K562 (cell line): ENCODE measurements at regions not wholly inside any gene's neighbourhood (a gene's known extent, or its start where the extent isn't known, plus 50 kb on each side); places are given as distances from the start of the nearest gene placed in this dataset.

ENCODE experiments used
- ATAC-seq: fragments of 200-7000 bp; cut with Tn5 transposase; 3 replicates; pipeline ENCODE4 v1.9.1; 2020; ENCODE audit warnings: moderate library complexity
- BruUV-seq: library from RNA; stranded (reverse); fragments of 400-500 nt; replicated peaks from 2 replicates; lab custom pipeline; 2021; lab: Mats Ljungman, UMichigan
- CTCF ChIA-PET: fragments of 300-600 bp; formaldehyde crosslinking; extraction: SDS; loops from one replicate; lab custom pipeline; 2021; ENCODE audit warnings: low intra/inter-chr PET ratio; lab: Yijun Ruan, JAX
- POLR2A ChIA-PET: fragments of 300-600, 350-650 bp; sonication (Branson Sonifier 250); formaldehyde crosslinking; extraction: SDS; loops from one replicate; lab custom pipeline; 2021; ENCODE audit warnings: antibody characterized with exemption, inconsistent platforms; lab: Yijun Ruan, JAX
- DNase-seq, 4 experiments: peaks; one replicate each; pipeline versions ENCODE4 v3.0.0 to v3.0.0-alpha.2; 2011 to 2018; ENCODE audit warnings: low spot score in 3 of 4, mixed read lengths in 3 of 4; ENCODE audit errors: extremely low read depth in 1 of 4
- FAIRE-seq: peaks from 2 replicates; lab custom pipeline; 2011; peaks lifted over from hg19 to GRCh38; lab: Jason Lieb, UNC
- H2AFZ ChIP-seq: 2 replicates; pipeline ENCODE4 v1.6.0; 2011; ENCODE audit warnings: low read depth, low read length, control low read depth, inconsistent platforms
- H3K27ac ChIP-seq: fragments of 200-600 bp; 3 replicates; pipeline ENCODE4 v1.8.0; 2011; ENCODE audit warnings: low read depth, mild to moderate bottlenecking, control low read depth, inconsistent platforms, low read length, moderate library complexity, mixed read lengths; ENCODE audit errors: extremely low read depth
- H3K27me3 ChIP-seq, 2 experiments: fragments of 300-600 bp in 1 of 2; 2 replicates in 1 of 2; 3 replicates in 1 of 2; pipeline versions ENCODE4 v1.6.0 to v1.8.0; 2011; ENCODE audit warnings: inconsistent platforms in 2 of 2, low read length in 2 of 2, mild to moderate bottlenecking in 1 of 2, mixed read lengths in 1 of 2, moderate library complexity in 1 of 2; ENCODE audit not compliant: control insufficient read depth in 2 of 2, insufficient read depth in 2 of 2
- H3K36me3 ChIP-seq: fragments of 300-600 bp; 3 replicates; pipeline ENCODE4 v1.8.0; 2011; ENCODE audit warnings: mild to moderate bottlenecking, low read length, inconsistent platforms; ENCODE audit not compliant: control insufficient read depth, insufficient read depth
- H3K4me1 ChIP-seq, 2 experiments: fragments of 200-600 bp in 1 of 2; replicated peaks in 1 of 2; 2 replicates in 1 of 2; 3 replicates in 1 of 2; pipeline versions ENCODE4 v1.5.1 to v1.8.0; 2011; ENCODE audit warnings: inconsistent platforms in 2 of 2, low read length in 2 of 2, mild to moderate bottlenecking in 1 of 2, mixed read lengths in 1 of 2, moderate library complexity in 1 of 2; ENCODE audit not compliant: control insufficient read depth in 2 of 2, insufficient read depth in 2 of 2
- H3K4me2 ChIP-seq: 2 replicates; pipeline ENCODE4 v1.6.1; 2011; ENCODE audit warnings: low read length, control low read depth, inconsistent platforms, mixed read lengths; ENCODE audit not compliant: insufficient read depth
- H3K4me3 ChIP-seq: fragments of 200-600 bp; sonication (generic), shearing (Covaris generic); 2 replicates; pipeline ENCODE4 v1.5.1; 2016; ENCODE audit warnings: control low read depth, inconsistent platforms
- H3K79me2 ChIP-seq: fragments of 200-600 bp; 3 replicates; pipeline ENCODE4 v1.8.0; 2011; ENCODE audit warnings: low read length, inconsistent platforms; ENCODE audit not compliant: control insufficient read depth, insufficient read depth
- H3K9ac ChIP-seq, 2 experiments: 2 replicates each; pipeline versions ENCODE4 v1.6.0 to v1.6.1; 2011; ENCODE audit warnings: low read depth in 2 of 2, low read length in 2 of 2, control low read depth in 1 of 2, inconsistent platforms in 1 of 2, mild to moderate bottlenecking in 1 of 2, mixed read lengths in 1 of 2; ENCODE audit not compliant: insufficient read depth in 1 of 2
- H3K9me1 ChIP-seq: one replicate; pipeline ENCODE4 v1.6.0; 2011; ENCODE audit warnings: inconsistent platforms, mild to moderate bottlenecking, low read length, moderate library complexity; ENCODE audit not compliant: control insufficient read depth, insufficient read depth
- H3K9me3 ChIP-seq: replicated peaks from 2 replicates; pipeline ENCODE4 v1.5.1; 2011; ENCODE audit warnings: low read depth, low read length, inconsistent platforms; ENCODE audit not compliant: control insufficient read depth, insufficient read depth
- H4K20me1 ChIP-seq: replicated peaks from 2 replicates; pipeline ENCODE4 v1.6.1; 2011; ENCODE audit warnings: low read length, inconsistent platforms, mixed read lengths; ENCODE audit not compliant: control insufficient read depth, insufficient read depth
- ARID4B ChIP-seq: sonication (generic); formaldehyde crosslinking; IDR thresholded peaks from 2 replicates; pipeline ENCODE4 v1.8.0; 2022; ENCODE audit warnings: mild to moderate bottlenecking, missing genetic modification reagents
- BRF1 ChIP-seq: IDR thresholded peaks from 3 replicates; pipeline ENCODE4 v1.6.1; 2011; ENCODE audit warnings: borderline replicate concordance, mild to moderate bottlenecking; ENCODE audit not compliant: insufficient read length; ENCODE audit errors: extremely low read depth
- CEBPG ChIP-seq, 3 experiments: fragments of 200-800 bp in 1 of 3; sonication (Bioruptor generic) in 1 of 3; sonication (generic) in 1 of 3; formaldehyde crosslinking in 1 of 3; IDR thresholded peaks in 2 of 3; conservative IDR thresholded peaks in 1 of 3; 2 replicates each; pipeline versions ENCODE4 v1.6.1 to v1.8.0; 2016 to 2022; ENCODE audit warnings: missing compliant biosample characterization in 2 of 3, missing genetic modification characterization in 2 of 3, mild to moderate bottlenecking in 1 of 3, missing genetic modification reagents in 1 of 3
- EP300 ChIP-seq: IDR thresholded peaks from 2 replicates; pipeline ENCODE4 v1.6.1; 2012; ENCODE audit warnings: low read length, improper control_type of control experiment
- FOXA1 ChIP-seq: fragments of 450-650 bp; IDR thresholded peaks from 2 replicates; pipeline ENCODE4 v1.6.1; 2016; ENCODE audit warnings: mild to moderate bottlenecking, borderline replicate concordance
- FOXJ2 ChIP-seq: fragments of 200-800 bp; sonication (Bioruptor generic); IDR thresholded peaks from 2 replicates; pipeline ENCODE4 v1.6.1; 2016; ENCODE audit warnings: missing genetic modification characterization, missing compliant biosample characterization
- IRF1 ChIP-seq: sonication (generic); formaldehyde crosslinking; IDR thresholded peaks from 2 replicates; pipeline ENCODE4 v1.8.0; 2022; ENCODE audit warnings: missing genetic modification reagents, mild to moderate bottlenecking, borderline replicate concordance
- RAD51 ChIP-seq: fragments of 450-650 bp; IDR thresholded peaks from 2 replicates; pipeline ENCODE4 v1.7.1; 2016; ENCODE audit warnings: low read depth, mild to moderate bottlenecking, borderline replicate concordance
- SAFB ChIP-seq: fragments of 200-400 bp; formaldehyde crosslinking; IDR thresholded peaks from 2 replicates; pipeline ENCODE4 v1.6.1; 2017; ENCODE audit warnings: low read depth, low read length, borderline replicate concordance
- SMAD4 ChIP-seq: fragments of 250-450 bp; sonication (Bioruptor Pico); conservative IDR thresholded peaks from 2 replicates; pipeline ENCODE4 v1.8.0; 2021; ENCODE audit warnings: inconsistent platforms, mild to moderate bottlenecking, moderate library complexity
- TRIM28 ChIP-seq: fragments of 450-650 bp; IDR thresholded peaks from 2 replicates; pipeline ENCODE4 v1.6.1; 2017
- TSHZ1 ChIP-seq: fragments of 250-450 bp; sonication (Bioruptor Pico); IDR thresholded peaks from 2 replicates; pipeline ENCODE4 v1.4.0; 2020; ENCODE audit warnings: mild to moderate bottlenecking, moderate library complexity
- ZNF212 ChIP-seq: fragments of 450-650 bp; formaldehyde crosslinking; IDR thresholded peaks from 2 replicates; pipeline ENCODE4 v1.4.0; 2020; ENCODE audit warnings: mild to moderate bottlenecking
- ZNF766 ChIP-seq: fragments of 200-800 bp; sonication (Bioruptor generic); conservative IDR thresholded peaks from 2 replicates; pipeline ENCODE4 v1.6.1; 2016; ENCODE audit warnings: missing genetic modification characterization, missing compliant biosample characterization
- WGBS: fragments of 100-300 bp; shearing (Covaris generic); methylation state at CpG from one replicate; pipeline ENCODE4 v1.1.6; 2016; ENCODE audit warnings: low coverage, mixed read lengths; ENCODE audit not compliant: insufficient coverage; ENCODE audit errors: missing lambda C conversion rate; 5-methylcytosine and 5-hydroxymethylcytosine counted together
- in situ Hi-C: fragments of 300-500 bp; cut with MboI; formaldehyde crosslinking; loops from 4 replicates; pipeline ENCODE4 v1.15.0; 2018; ENCODE audit warnings: inconsistent platforms, mixed read lengths
- intact Hi-C: fragments of 100-400 bp; cut with micrococcal nuclease; formaldehyde crosslinking; loops from 2 replicates; pipeline ENCODE4 v1.14.2; 2022

GRCh38 chr12:22118238-22118790 lies 72.3 kb downstream of the CMAS start:
- ATAC-seq (no peak), DNase-seq (no peak), FAIRE-seq (no peak)
- no peak overlapping the region for H3K9ac ChIP-seq
- H3K9me1 ChIP-seq: no peaks in the 10 kb centered on the region
- in situ Hi-C loops (no loop called here), intact Hi-C loops (no loop called here)
- POLR2A ChIA-PET: no interaction called here
- H3K9me3 ChIP-seq: no peaks in the 10 kb centered on the region
- H3K27ac ChIP-seq: no peak overlapping the region
- no peak overlapping the region for H3K4me3 ChIP-seq
- H4K20me1 ChIP-seq: no peaks in the 10 kb centered on the region
- H2AFZ ChIP-seq: no peak overlapping the region
- no peaks in the 10 kb centered on the region for H3K79me2 ChIP-seq
- H3K4me2 ChIP-seq: no peak overlapping the region
- CTCF ChIA-PET: no interaction called here
- no peaks in the 10 kb centered on the region for H3K36me3 ChIP-seq
- H3K27me3 ChIP-seq: peaks cover 0 to 8% of the 10 kb centered on the region in 2 experiments; a peak in 3 of 5 replicates
- WGBS: 0% methylated on average over 2 of the region's 3 CpGs
- H3K4me1 ChIP-seq: no peaks in the 10 kb centered on the region
- BruUV-seq: no TSS peak
- TF ChIP-seq EP300: no peak
- no peak for TF ChIP-seq TRIM28
- no peak for TF ChIP-seq RAD51
- no peak for TF ChIP-seq ZNF766 (CRISPR knock-in tag)
- no peak for TF ChIP-seq FOXJ2 (tag)
- TF ChIP-seq SAFB: no peak
- no peak for TF ChIP-seq CEBPG (CRISPR knock-in tag; IDR thresholded peaks at IDR 0.05)
- no peak for TF ChIP-seq CEBPG (tag; conservative IDR thresholded peaks at IDR 0.05 in 1 of 2, IDR thresholded peaks at IDR 0.05 in 1 of 2)
- TF ChIP-seq ARID4B (CRISPR knock-in tag): no peak
- no peak for TF ChIP-seq TSHZ1 (CRISPR knock-in tag)
- no peak for TF ChIP-seq SMAD4 (CRISPR knock-in tag)
- TF ChIP-seq IRF1 (CRISPR knock-in tag): no peak
- TF ChIP-seq ZNF212 (CRISPR knock-in tag): no peak
- TF ChIP-seq FOXA1: no peak
- no peak for TF ChIP-seq BRF1
